GM12891 (cell line): ENCODE measurements at regions not wholly inside any gene's neighbourhood (a gene's known extent, or its start where the extent isn't known, plus 50 kb on each side); places are given as distances from the start of the nearest gene placed in this dataset.

Experiments
- POLR2A ChIP-seq: IDR thresholded peaks from 2 replicates; pipeline ENCODE4 v1.6.1; 2011; ENCODE audit warnings: low read depth, low read length, control low read depth
- POLR2AphosphoS5 ChIP-seq: IDR thresholded peaks from 2 replicates; pipeline ENCODE4 v1.6.1; 2011; ENCODE audit warnings: low read depth, low read length, control low read depth
- POU2F2 ChIP-seq: IDR thresholded peaks from 2 replicates; pipeline ENCODE4 v1.6.1; 2011; ENCODE audit warnings: low read depth, mild to moderate bottlenecking, control low read depth, low read length, moderate library complexity
- TAF1 ChIP-seq: IDR thresholded peaks from 2 replicates; pipeline ENCODE4 v1.6.1; 2011; ENCODE audit warnings: low read depth, low read length, control low read depth

GRCh38 chr7:12133865-12134264, 77.2 kb upstream of the TMEM106B start:
- TF ChIP-seq POLR2A (no peak), TAF1 (no peak), POLR2AphosphoS5 (no peak), POU2F2 (no peak)
